Cardiac septum (tissue), 1 donor: ENCODE measurements at regions not wholly inside any gene's neighbourhood (a gene's known extent, or its start where the extent isn't known, plus 50 kb on each side); places are given as distances from the start of the nearest gene placed in this dataset.
A peak's percentile ranks its signal among the peaks of the same experiment; 100 is the strongest.
"Not testable (repeated sequence)": the region's sequence is repeated elsewhere in the genome, so short reads cannot be mapped to it uniquely, and the experiment has no call there.

Source experiments
- DNase-seq: peaks from one replicate; pipeline ENCODE4 v3.0.0-alpha.2; 2020; ENCODE audit warnings: low spot score
- intact Hi-C: fragments of 100-400 bp; cut with DNase I; formaldehyde crosslinking; loops from one replicate; pipeline ENCODE4 v1.14.0; 2022
- donor health status: DM: no; HTN: no; CAD: no.

GRCh38 chr1:30244801-30245200 lies 478.6 kb downstream of the MATN1 start:
- no peak for DNase-seq

GRCh38 chr1:30242722-30243457 lies 480.5 kb downstream of the MATN1 start:
- intact Hi-C loops: no loop called here
- DNase-seq: no peak

More at GRCh38 chr1:30244801-30245200, 478.6 kb downstream of the MATN1 start:
- intact Hi-C loops: no loop called here

GRCh38 chr1:30242168-30242567 lies 481.2 kb downstream of the MATN1 start:
- no peak for DNase-seq
- intact Hi-C loops: no loop called here

GRCh38 chr1:30241681-30242080 lies 481.7 kb downstream of the MATN1 start:
- intact Hi-C loops: no loop called here
- DNase-seq: peak; percentile 36

GRCh38 chr1:30234091-30234490 lies 489.3 kb downstream of the MATN1 start:
- no peak for DNase-seq

GRCh38 chr1:30232288-30232899 lies 491.0 kb downstream of the MATN1 start:
- intact Hi-C loops: no loop called here
- DNase-seq: no peak

More at GRCh38 chr1:30234091-30234490, 489.3 kb downstream of the MATN1 start:
- intact Hi-C loops: no loop called here

- DNase-seq: no peak
- intact Hi-C loops: no loop called here
These were observed 493.4 kb downstream of the MATN1 start for GRCh38 chr1:30229960-30230359.

- DNase-seq: no peak
- intact Hi-C loops: no loop called here
These were observed 493.8 kb downstream of the MATN1 start for GRCh38 chr1:30229557-30229956.

GRCh38 chr1:30226648-30227047 lies 496.7 kb downstream of the MATN1 start:
- intact Hi-C loops: no loop called here
- DNase-seq: no peak

- intact Hi-C loops: no loop called here
- DNase-seq: no peak
These were observed 498.0 kb downstream of the MATN1 start for GRCh38 chr1:30225357-30225756.

GRCh38 chr1:30219675-30220074 lies 503.7 kb downstream of the MATN1 start:
- intact Hi-C loops: no loop called here
- no peak for DNase-seq

GRCh38 chr1:30218438-30218837 lies 504.9 kb downstream of the MATN1 start:
- no peak for DNase-seq
- intact Hi-C loops: no loop called here

GRCh38 chr1:30216602-30217001 lies 506.8 kb downstream of the MATN1 start:
- intact Hi-C loops: no loop called here
- no peak for DNase-seq

- intact Hi-C loops: no loop called here
- no peak for DNase-seq
These were observed 509.4 kb downstream of the MATN1 start for GRCh38 chr1:30213936-30214335.

- DNase-seq, intact Hi-C loops: not testable (repeated sequence)
These were observed 515.4 kb downstream of the MATN1 start for GRCh38 chr1:30207962-30208361.

GRCh38 chr1:30206631-30207030 lies 516.8 kb downstream of the MATN1 start:
- DNase-seq, intact Hi-C loops: not testable (repeated sequence)

GRCh38 chr1:30204916-30205315 lies 518.5 kb downstream of the MATN1 start:
- intact Hi-C loops, DNase-seq: not testable (repeated sequence)

GRCh38 chr1:30201015-30201414 lies 522.4 kb downstream of the MATN1 start:
- intact Hi-C loops: no loop called here
- no peak for DNase-seq

- no peak for DNase-seq
- intact Hi-C loops: no loop called here
These were observed 523.2 kb downstream of the MATN1 start for GRCh38 chr1:30200161-30200560.

GRCh38 chr1:30199563-30199962 lies 523.8 kb downstream of the MATN1 start:
- DNase-seq: no peak
- intact Hi-C loops: no loop called here

GRCh38 chr1:30198795-30199403 lies 524.5 kb downstream of the MATN1 start:
- no peak for DNase-seq
- intact Hi-C loops: no loop called here
